HCT116 (cell line): ENCODE measurements at regions not wholly inside any gene's neighbourhood (a gene's known extent, or its start where the extent isn't known, plus 50 kb on each side); places are given as distances from the start of the nearest gene placed in this dataset.

Experiments
- ATF3 ChIP-seq: IDR thresholded peaks from 2 replicates; pipeline ENCODE4 v1.6.1; 2012
- CEBPB ChIP-seq: IDR thresholded peaks from 2 replicates; pipeline ENCODE4 v1.6.1; 2012; ENCODE audit warnings: low read depth
- EZH2phosphoT487 ChIP-seq: fragments of 200-600 bp; IDR thresholded peaks from 2 replicates; pipeline ENCODE4 v1.6.1; 2018; ENCODE audit warnings: antibody characterized with exemption, borderline replicate concordance
- JUND ChIP-seq: IDR thresholded peaks from 2 replicates; pipeline ENCODE4 v1.6.1; 2012
- POLR2AphosphoS5 ChIP-seq: IDR thresholded peaks from 2 replicates; pipeline ENCODE4 v1.6.1; 2011; ENCODE audit warnings: mild to moderate bottlenecking, low read depth, low read length, moderate library complexity
- RAD21 ChIP-seq: IDR thresholded peaks from 2 replicates; pipeline ENCODE4 v1.6.1; 2012; ENCODE audit warnings: low read depth, mild to moderate bottlenecking
- YY1 ChIP-seq: IDR thresholded peaks from 2 replicates; pipeline ENCODE4 v1.6.1; 2011; ENCODE audit warnings: low read length, low read depth, moderate library complexity, mild to moderate bottlenecking; ENCODE audit not compliant: insufficient replicate concordance; ENCODE audit errors: extremely low read depth
- TF ChIP-seq, protein P1 (sequence below): IDR thresholded peaks from 2 replicates; pipeline ENCODE4 v1.6.1; 2012
- TF ChIP-seq, protein P2 (sequence below), 3 experiments: fragments of 200-600 bp in 1 of 3; sonication (generic) in 1 of 3; IDR thresholded peaks in 2 of 3; conservative IDR thresholded peaks in 1 of 3; 2 replicates each; pipeline ENCODE4 v1.5.1; 2012 to 2017; ENCODE audit warnings: low read depth in 2 of 3, low read length in 2 of 3, antibody characterized with exemption in 1 of 3, borderline replicate concordance in 1 of 3, control low read depth in 1 of 3, mild to moderate bottlenecking in 1 of 3, mixed read lengths in 1 of 3, mixed run types in 1 of 3, moderate library complexity in 1 of 3; ENCODE audit not compliant: insufficient read depth in 1 of 3
- TF ChIP-seq, protein P3 (sequence below): IDR thresholded peaks from 2 replicates; pipeline ENCODE4 v1.6.1; 2012; ENCODE audit warnings: low read depth

GRCh38 chr9:86529496-86530275, 175.5 kb upstream of the TUT7 start:
- TF ChIP-seq, protein P1, sequence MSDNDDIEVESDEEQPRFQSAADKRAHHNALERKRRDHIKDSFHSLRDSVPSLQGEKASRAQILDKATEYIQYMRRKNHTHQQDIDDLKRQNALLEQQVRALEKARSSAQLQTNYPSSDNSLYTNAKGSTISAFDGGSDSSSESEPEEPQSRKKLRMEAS = no peak
- no peak for TF ChIP-seq POLR2AphosphoS5
- no peak for TF ChIP-seq YY1
- TF ChIP-seq, protein P2, sequence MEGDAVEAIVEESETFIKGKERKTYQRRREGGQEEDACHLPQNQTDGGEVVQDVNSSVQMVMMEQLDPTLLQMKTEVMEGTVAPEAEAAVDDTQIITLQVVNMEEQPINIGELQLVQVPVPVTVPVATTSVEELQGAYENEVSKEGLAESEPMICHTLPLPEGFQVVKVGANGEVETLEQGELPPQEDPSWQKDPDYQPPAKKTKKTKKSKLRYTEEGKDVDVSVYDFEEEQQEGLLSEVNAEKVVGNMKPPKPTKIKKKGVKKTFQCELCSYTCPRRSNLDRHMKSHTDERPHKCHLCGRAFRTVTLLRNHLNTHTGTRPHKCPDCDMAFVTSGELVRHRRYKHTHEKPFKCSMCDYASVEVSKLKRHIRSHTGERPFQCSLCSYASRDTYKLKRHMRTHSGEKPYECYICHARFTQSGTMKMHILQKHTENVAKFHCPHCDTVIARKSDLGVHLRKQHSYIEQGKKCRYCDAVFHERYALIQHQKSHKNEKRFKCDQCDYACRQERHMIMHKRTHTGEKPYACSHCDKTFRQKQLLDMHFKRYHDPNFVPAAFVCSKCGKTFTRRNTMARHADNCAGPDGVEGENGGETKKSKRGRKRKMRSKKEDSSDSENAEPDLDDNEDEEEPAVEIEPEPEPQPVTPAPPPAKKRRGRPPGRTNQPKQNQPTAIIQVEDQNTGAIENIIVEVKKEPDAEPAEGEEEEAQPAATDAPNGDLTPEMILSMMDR (IDR thresholded peaks at IDR 0.05 in 2 of 3, conservative IDR thresholded peaks at IDR 0.05 in 1 of 3; ENCODE audit: borderline replicate concordance in 1 of 3, insufficient read depth in 1 of 3, low read depth in 2 of 3, low read length in 2 of 3) = no peak
- TF ChIP-seq CEBPB = no peak
- TF ChIP-seq, protein P3, sequence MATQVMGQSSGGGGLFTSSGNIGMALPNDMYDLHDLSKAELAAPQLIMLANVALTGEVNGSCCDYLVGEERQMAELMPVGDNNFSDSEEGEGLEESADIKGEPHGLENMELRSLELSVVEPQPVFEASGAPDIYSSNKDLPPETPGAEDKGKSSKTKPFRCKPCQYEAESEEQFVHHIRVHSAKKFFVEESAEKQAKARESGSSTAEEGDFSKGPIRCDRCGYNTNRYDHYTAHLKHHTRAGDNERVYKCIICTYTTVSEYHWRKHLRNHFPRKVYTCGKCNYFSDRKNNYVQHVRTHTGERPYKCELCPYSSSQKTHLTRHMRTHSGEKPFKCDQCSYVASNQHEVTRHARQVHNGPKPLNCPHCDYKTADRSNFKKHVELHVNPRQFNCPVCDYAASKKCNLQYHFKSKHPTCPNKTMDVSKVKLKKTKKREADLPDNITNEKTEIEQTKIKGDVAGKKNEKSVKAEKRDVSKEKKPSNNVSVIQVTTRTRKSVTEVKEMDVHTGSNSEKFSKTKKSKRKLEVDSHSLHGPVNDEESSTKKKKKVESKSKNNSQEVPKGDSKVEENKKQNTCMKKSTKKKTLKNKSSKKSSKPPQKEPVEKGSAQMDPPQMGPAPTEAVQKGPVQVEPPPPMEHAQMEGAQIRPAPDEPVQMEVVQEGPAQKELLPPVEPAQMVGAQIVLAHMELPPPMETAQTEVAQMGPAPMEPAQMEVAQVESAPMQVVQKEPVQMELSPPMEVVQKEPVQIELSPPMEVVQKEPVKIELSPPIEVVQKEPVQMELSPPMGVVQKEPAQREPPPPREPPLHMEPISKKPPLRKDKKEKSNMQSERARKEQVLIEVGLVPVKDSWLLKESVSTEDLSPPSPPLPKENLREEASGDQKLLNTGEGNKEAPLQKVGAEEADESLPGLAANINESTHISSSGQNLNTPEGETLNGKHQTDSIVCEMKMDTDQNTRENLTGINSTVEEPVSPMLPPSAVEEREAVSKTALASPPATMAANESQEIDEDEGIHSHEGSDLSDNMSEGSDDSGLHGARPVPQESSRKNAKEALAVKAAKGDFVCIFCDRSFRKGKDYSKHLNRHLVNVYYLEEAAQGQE = no peak
- TF ChIP-seq ATF3 = no peak
- no peak for TF ChIP-seq EZH2phosphoT487
- TF ChIP-seq RAD21 = no peak
- no peak for TF ChIP-seq JUND
